GM23338 (cell line): ENCODE measurements at regions not wholly inside any gene's neighbourhood (a gene's known extent, or its start where the extent isn't known, plus 50 kb on each side); places are given as distances from the start of the nearest gene placed in this dataset.

ENCODE experiments used
- CREB1 ChIP-seq: fragments of 250-450 bp; sonication (Bioruptor Pico); IDR thresholded peaks from 2 replicates; pipeline ENCODE4 v1.5.0; 2020; ENCODE audit warnings: low read depth, mild to moderate bottlenecking, moderate library complexity
- CTCF ChIP-seq, 2 experiments: fragments of 200-600 bp in 1 of 2; sonication (generic) in 1 of 2; conservative IDR thresholded peaks; 2 replicates each; pipeline versions ENCODE4 v1.5.1 to v1.6.1; 2016 to 2017; ENCODE audit warnings: antibody characterized with exemption in 2 of 2, low read depth in 2 of 2, mild to moderate bottlenecking in 2 of 2, moderate library complexity in 1 of 2
- ETS1 ChIP-seq: IDR thresholded peaks from 2 replicates; pipeline ENCODE4 v1.6.1; 2016; ENCODE audit warnings: antibody characterized with exemption
- EZH2 ChIP-seq: fragments of 200-600 bp; sonication (generic); IDR thresholded peaks from one replicate; pipeline ENCODE4 v1.8.0; 2017; ENCODE audit warnings: antibody characterized with exemption, mild to moderate bottlenecking, low read depth; ENCODE audit not compliant: unreplicated experiment
- JUNB ChIP-seq: IDR thresholded peaks from one replicate; pipeline ENCODE4 v1.6.1; 2016; ENCODE audit warnings: antibody characterized with exemption; ENCODE audit not compliant: unreplicated experiment
- POLR2AphosphoS5 ChIP-seq: IDR thresholded peaks from 2 replicates; pipeline ENCODE4 v1.6.1; 2016; ENCODE audit warnings: antibody characterized with exemption, low read depth
- REST ChIP-seq: IDR thresholded peaks from one replicate; pipeline ENCODE4 v1.6.1; 2018; ENCODE audit warnings: antibody characterized with exemption; ENCODE audit not compliant: unreplicated experiment

GRCh38 chr7:17488829-17489228, 190.4 kb downstream of the AHR start:
- TF ChIP-seq CTCF (conservative IDR thresholded peaks at IDR 0.05; ENCODE audit: low read depth in 2 of 2) (no peak), ETS1 (no peak), REST (no peak), POLR2AphosphoS5 (no peak), EZH2 (no peak), JUNB (no peak), CREB1 (CRISPR knock-in tag) (no peak)
